OCI-LY1 (cell line): ENCODE measurements at regions not wholly inside any gene's neighbourhood (a gene's known extent, or its start where the extent isn't known, plus 50 kb on each side); places are given as distances from the start of the nearest gene placed in this dataset.

Experiments
- CTCF ChIP-seq: fragments of 200-600 bp; sonication (generic), shearing (Covaris generic); IDR thresholded peaks from 2 replicates; pipeline ENCODE4 v1.5.1; 2017; ENCODE audit warnings: mild to moderate bottlenecking, antibody characterized with exemption, low read length, moderate library complexity, mixed read lengths
- EZH2 ChIP-seq: fragments of 200-600 bp; sonication (generic), shearing (Covaris generic); IDR thresholded peaks from 2 replicates; pipeline ENCODE4 v1.8.0; 2017; ENCODE audit warnings: borderline replicate concordance, mixed run types, mild to moderate bottlenecking, antibody characterized with exemption, low read length, moderate library complexity, mixed read lengths

- TF ChIP-seq EZH2 (no peak), CTCF (no peak)
Observed at GRCh38 chr6:120947111-120947510, 387.2 kb downstream of the TBC1D32 start.
